Left cardiac atrium (tissue), 4 donors: ENCODE measurements at regions not wholly inside any gene's neighbourhood (a gene's known extent, or its start where the extent isn't known, plus 50 kb on each side); places are given as distances from the start of the nearest gene placed in this dataset.
A peak's percentile ranks its signal among the peaks of the same experiment; 100 is the strongest.
"Not testable (repeated sequence)": the region's sequence is repeated elsewhere in the genome, so short reads cannot be mapped to it uniquely, and the experiment has no call there.

Experiments used
- ATAC-seq, 2 donors: fragments of 200-7000 bp; cut with Tn5 transposase; one replicate each; pipeline ENCODE4 v1.9.1; 2020; ENCODE audit warnings: mild to moderate bottlenecking in 2 of 2, moderate library complexity in 2 of 2
- DNase-seq: peaks from one replicate; pipeline ENCODE4 v3.0.0-alpha.2; 2020
- intact Hi-C, 2 donors: fragments of 100-400 bp; cut with DNase I; formaldehyde crosslinking; loops; one replicate each; pipeline versions ENCODE4 v1.14.1 to v1.15.1; 2022 to 2023
- donor health status: DM: no; HTN: yes; CAD: no.
- donor health status: DM: no; HTN: yes; CAD: no; lungs with severe emphysema.
- donor health status: DM: yes; HTN: yes; CAD: no.
- donor health status: Dilated cardiomyopathy.

- ATAC-seq (no peak), DNase-seq (no peak)
- intact Hi-C loops, result no loop called here
Measured at GRCh38 chr3:153623834-153624233, 461.8 kb downstream of the RAP2B start.

GRCh38 chr3:153624310-153625030 lies 462.4 kb downstream of the RAP2B start:
- intact Hi-C loops, result no loop called here
- DNase-seq (no peak), ATAC-seq (no peak)

GRCh38 chr3:153625506-153625905 lies 463.5 kb downstream of the RAP2B start:
- no peak for ATAC-seq
- no peak for DNase-seq
- intact Hi-C loops, result no loop called here

- DNase-seq (no peak), ATAC-seq (no peak)
- intact Hi-C loops, result no loop called here
Measured at GRCh38 chr3:153626158-153626557, 464.1 kb downstream of the RAP2B start.

- no peak for DNase-seq
- peak in 1 of 2 donors; percentile 15 for ATAC-seq
- intact Hi-C loops, result no loop called here
Measured at GRCh38 chr3:153628591-153628990, 466.6 kb downstream of the RAP2B start.

- intact Hi-C loops, result no loop called here
- no peak for ATAC-seq
- DNase-seq, result no peak
Measured at GRCh38 chr3:153629148-153629547, 467.1 kb downstream of the RAP2B start.

GRCh38 chr3:153631102-153631501 lies 469.1 kb downstream of the RAP2B start:
- no peak for DNase-seq
- no peak for ATAC-seq
- intact Hi-C loops, result no loop called here

GRCh38 chr3:153631664-153632063 lies 469.6 kb downstream of the RAP2B start:
- ATAC-seq (no peak), DNase-seq (no peak)
- intact Hi-C loops, result no loop called here

GRCh38 chr3:153633407-153633806 lies 471.4 kb downstream of the RAP2B start:
- ATAC-seq, result no peak
- intact Hi-C loops, result no loop called here
- DNase-seq, result no peak

GRCh38 chr3:153634683-153635082 lies 472.7 kb downstream of the RAP2B start:
- DNase-seq (no peak), ATAC-seq (no peak)
- intact Hi-C loops, result no loop called here

- intact Hi-C loops, result no loop called here
- peak in 1 of 2 donors; percentile 47 for ATAC-seq
Measured at GRCh38 chr3:153639631-153640030, 477.6 kb downstream of the RAP2B start.

GRCh38 chr3:153640689-153641665 lies 479.0 kb downstream of the RAP2B start:
- intact Hi-C loops, result no loop called here
- DNase-seq (no peak), ATAC-seq (no peak)

More at GRCh38 chr3:153639631-153640030, 477.6 kb downstream of the RAP2B start:
- no peak for DNase-seq

GRCh38 chr3:153642576-153642975 lies 478.6 kb upstream of the ARHGEF26 start:
- DNase-seq, intact Hi-C loops, ATAC-seq: not testable (repeated sequence)

GRCh38 chr3:153643471-153643870 lies 477.7 kb upstream of the ARHGEF26 start:
- ATAC-seq, DNase-seq, intact Hi-C loops: not testable (repeated sequence)

- DNase-seq, result no peak
- peak in 1 of 2 donors; percentile 78 for ATAC-seq
- intact Hi-C loops, result no loop called here
Measured at GRCh38 chr3:153649286-153649839, 471.8 kb upstream of the ARHGEF26 start.

GRCh38 chr3:153652076-153652475 lies 469.1 kb upstream of the ARHGEF26 start:
- no peak for DNase-seq
- peak; percentile 16 to 38 for ATAC-seq
- intact Hi-C loops, result no loop called here

GRCh38 chr3:153657046-153657445 lies 464.1 kb upstream of the ARHGEF26 start:
- intact Hi-C loops, result no loop called here
- DNase-seq (no peak), ATAC-seq (no peak)

- intact Hi-C loops, result no loop called here
- ATAC-seq (no peak), DNase-seq (no peak)
Measured at GRCh38 chr3:153657461-153657860, 463.7 kb upstream of the ARHGEF26 start.

- DNase-seq (no peak), ATAC-seq (peak; percentile 83 to 93)
- intact Hi-C loops, result no loop called here
Measured at GRCh38 chr3:153658136-153658535, 463.1 kb upstream of the ARHGEF26 start.
